ENCODE measurements at regions not wholly inside any gene's neighbourhood (a gene's known extent, or its start where the extent isn't known, plus 50 kb on each side); places are given as distances from the start of the nearest gene placed in this dataset.

GRCh38 chr21:16587681-16588375, 858.0 kb downstream of the USP25 start:
- DNase-seq (ENCODE audit: low read depth), result no peak

DNA sequence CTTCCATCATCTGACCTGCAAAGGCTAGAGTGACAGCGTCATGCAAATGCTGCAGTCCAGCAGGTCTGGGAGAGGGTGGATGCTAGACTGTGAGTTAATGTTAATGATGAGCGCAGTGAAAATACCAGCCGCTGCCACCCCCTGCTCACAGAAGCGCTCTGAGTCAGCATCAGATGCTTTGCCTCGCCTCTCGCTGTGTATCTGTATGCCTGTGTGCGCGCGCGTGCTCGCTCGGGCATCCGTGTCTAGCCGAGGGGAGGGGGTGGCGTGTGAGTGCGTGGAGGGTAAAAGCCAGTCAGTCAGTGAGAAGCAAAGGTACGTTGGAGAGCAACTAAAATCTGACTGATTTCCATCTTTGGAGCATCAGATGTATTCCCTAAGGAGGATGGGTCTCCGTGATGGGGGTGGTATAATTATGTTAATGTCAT, 858.7 kb downstream of the USP25 start:
- DNase-seq (ENCODE audit: low read depth), result no peak

DNA sequence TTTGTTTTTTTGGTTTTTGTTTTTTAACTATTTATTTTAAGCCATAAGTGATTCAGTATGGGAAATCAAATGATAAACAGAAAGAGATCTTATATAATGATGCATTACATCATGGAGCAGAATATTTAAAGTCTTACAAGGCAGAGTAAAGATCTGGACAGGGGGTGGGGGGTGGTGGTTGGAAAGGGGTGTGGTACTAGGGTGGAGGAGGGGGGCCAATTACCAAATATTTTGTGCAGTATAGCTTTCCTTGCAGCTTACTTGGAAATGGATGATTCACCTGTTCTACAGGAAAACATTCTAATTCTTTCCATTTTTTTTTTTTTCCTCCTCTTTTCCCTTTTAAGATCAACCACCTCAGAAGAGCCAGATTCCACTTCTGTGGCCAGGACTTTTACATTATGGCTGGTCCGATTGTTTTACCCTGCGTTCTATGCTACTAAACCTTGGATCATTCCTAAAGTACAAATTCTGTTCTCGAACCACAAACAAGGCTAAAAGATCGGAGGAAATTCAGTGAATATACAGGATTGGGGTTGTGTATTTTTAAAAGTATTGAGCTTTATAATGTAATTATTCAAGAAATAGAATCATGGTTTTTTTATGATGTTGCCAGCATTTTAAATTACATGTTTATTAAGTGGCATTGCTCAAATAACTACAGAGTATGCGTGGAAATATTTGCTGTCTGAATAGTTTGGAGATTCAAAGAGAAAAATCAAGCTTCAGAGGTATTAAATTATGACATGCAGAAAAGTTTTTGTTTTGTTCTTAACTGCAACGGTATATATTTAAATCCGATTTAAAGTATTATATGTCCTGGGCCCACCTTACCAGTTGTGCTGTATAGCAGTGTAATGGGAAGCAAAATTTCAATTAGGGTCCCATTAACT, 859.5 kb downstream of the USP25 start:
- DNase-seq (ENCODE audit: low read depth), result no peak

GRCh38 chr21:16590186-16590585, 860.4 kb downstream of the USP25 start:
- DNase-seq (ENCODE audit: low read depth), result no peak

GRCh38 chr21:16590641-16591292, 861.0 kb downstream of the USP25 start:
- no peak for DNase-seq (ENCODE audit: low read depth)

DNA sequence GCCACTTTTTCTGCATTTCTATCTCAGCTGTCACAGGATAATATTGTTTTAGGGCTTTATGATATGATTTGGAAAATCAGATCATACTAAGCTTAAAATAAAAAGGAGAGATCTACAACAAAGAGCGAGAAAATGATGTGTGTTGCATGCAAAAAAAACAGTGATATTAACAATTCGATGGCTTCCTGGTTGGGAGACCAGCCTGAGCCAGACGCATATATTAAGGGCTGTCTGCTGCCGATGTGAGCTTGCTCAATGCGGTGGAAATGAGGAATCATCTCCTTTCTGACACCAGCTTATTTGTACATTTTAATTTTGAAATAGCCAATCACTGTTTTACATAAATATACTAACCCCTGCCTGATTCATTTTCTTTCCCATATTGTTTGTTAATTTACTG, 862.6 kb downstream of the USP25 start:
- no peak for DNase-seq (ENCODE audit: low read depth)

GRCh38 chr21:16594191-16594590, 864.4 kb downstream of the USP25 start:
- no peak for DNase-seq (ENCODE audit: low read depth)

DNA sequence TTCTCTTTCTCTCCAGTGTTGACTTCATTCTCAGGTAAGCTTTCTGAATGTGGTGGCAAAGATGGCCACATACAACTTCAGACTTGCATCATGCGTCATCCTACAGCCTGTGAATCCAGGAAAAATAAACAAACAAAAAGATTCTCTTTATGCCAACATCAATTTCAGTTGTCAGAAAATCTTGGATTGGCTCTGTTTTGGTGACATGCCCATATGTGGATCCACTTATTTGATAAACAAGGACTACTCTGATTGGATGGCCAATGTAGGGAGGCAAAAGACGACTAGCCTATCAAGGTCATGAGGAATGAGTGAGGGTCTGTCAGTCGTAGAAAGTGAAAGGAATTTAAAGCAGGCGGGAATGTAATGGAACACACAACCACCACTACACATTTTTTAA, 866.6 kb downstream of the USP25 start:
- no peak for DNase-seq (ENCODE audit: low read depth)

- DNase-seq (ENCODE audit: low read depth), result no peak
These were observed 868.0 kb downstream of the USP25 start for GRCh38 chr21:16597753-16598152.

GRCh38 chr21:16605597-16605996, 875.8 kb downstream of the USP25 start:
- no peak for DNase-seq (ENCODE audit: low read depth)

- no peak for DNase-seq (ENCODE audit: low read depth)
These were observed 876.5 kb downstream of the USP25 start for GRCh38 chr21:16606271-16606670.

DNA sequence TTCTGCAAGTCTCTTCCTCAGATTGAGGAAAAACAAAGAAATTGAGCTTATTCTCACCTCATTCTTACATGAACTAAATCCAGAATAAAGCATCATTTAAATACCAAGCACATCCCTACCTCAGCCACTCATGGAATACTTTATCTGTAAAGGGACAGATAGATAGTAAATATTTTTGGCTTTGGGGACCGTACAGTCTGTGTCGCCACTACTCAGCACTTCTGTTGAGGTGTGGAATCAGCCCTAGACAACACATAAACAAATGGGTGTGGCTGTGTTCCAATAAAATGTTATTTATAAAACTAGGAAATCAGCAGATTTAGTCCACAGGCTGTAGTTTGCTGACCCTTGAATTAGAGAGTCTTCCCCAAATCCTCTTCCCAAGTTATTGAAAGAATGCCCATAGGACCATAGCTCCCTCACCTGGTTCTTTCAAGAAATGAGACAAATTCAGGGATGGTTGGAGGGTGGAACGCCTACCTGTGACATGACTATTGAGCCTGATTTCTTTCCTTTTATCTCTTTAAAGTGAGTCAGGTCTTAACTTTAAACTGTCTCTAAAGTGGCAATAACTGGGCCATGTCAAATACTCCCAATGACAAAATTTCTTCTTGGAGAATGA, 878.5 kb downstream of the USP25 start:
- no peak for DNase-seq (ENCODE audit: low read depth)

- DNase-seq (ENCODE audit: low read depth), result no peak
These were observed 889.5 kb downstream of the USP25 start for GRCh38 chr21:16619281-16619680.

- DNase-seq (ENCODE audit: low read depth), result no peak
These were observed 891.1 kb downstream of the USP25 start for GRCh38 chr21:16620786-16621320.

DNA sequence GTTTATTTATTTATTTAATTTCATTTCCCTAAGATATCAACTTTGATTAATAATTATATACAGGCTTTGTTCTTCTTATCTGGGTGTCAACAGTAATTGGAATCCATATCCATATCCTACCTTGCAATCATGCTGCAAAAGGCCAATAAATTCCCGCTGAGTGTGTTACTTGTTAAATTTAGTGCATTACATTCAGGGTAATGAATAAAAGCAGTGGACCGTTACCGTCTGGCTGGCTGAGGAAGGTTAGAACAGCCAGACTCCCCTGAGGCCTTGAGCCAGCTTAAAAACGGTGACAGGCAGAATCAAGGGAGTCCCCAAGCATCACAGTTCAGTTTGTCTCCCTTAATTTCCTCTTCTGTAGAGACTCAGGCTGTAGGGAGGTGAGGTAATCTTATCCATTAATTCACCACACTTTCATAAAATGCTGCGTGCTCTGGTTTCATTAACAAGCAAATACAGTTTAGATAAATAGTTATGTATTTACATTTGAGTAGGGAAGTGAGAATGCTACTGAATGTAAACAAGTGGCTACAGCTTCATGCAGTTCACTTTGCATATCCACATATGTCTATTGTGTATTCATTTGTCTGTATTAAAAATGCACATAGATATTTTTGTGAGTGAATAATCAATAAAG, 888.2 kb upstream of the CXADR start:
- no peak for DNase-seq (ENCODE audit: low read depth)

- no peak for DNase-seq (ENCODE audit: low read depth)
These were observed 887.4 kb upstream of the CXADR start for GRCh38 chr21:16625491-16625890.

DNA sequence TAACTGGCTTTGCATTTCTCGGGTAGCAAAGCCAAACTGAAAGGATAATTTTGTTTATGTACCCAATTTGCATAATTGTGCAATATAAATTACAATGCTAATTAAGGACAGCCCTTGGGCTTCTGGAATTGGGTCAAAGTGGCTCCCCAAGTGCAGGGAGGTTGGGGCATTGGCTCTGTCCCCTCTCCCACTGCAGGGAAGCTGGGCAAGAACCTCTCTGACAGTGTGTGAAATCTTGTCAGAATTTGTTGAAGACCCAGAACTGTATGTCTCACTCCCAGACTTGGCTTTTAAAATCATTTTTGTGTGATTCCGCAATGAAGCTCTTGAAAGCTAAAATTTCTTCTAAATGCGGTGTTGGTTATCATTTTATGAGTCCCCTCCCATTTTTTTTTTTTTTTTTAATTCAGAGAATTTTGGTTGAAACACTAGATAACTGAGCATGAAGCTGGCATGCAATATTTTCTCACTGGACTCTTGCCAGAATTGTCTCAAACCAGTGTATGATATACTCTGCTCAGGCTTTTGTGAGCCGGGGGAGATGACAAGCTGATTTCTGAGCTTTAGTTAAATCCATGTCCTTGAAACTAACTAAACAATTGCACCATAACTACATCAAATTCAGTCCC, 878.9 kb upstream of the CXADR start:
- DNase-seq (ENCODE audit: low read depth), result no peak

GRCh38 chr21:16634515-16634914, 878.3 kb upstream of the CXADR start:
- no peak for DNase-seq (ENCODE audit: low read depth)

- no peak for DNase-seq (ENCODE audit: low read depth)
These were observed 872.4 kb upstream of the CXADR start for GRCh38 chr21:16640297-16641027.

DNA sequence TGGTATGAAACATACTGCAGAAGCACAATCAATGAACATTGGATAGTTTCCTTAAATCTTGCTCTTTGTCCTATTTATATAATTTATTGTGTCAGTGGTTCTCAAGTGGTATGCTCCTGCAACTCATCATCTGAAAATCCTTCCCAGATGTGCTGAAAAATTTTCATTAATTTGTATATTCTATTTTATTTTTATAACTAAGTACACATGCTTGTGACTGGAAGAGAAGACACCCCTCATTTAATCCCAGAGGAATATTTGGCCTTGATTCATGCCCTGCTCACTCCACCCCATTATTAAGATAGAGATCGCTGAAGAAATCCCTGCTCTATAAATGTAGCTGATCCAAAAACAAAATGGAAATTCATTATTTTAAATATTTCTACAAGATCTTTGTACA, 870.5 kb upstream of the CXADR start:
- DNase-seq (ENCODE audit: low read depth), result no peak

GRCh38 chr21:16644685-16645084, 868.2 kb upstream of the CXADR start:
- no peak for DNase-seq (ENCODE audit: low read depth)

Measured in activated T-cell treated with anti-CD3 and anti-CD28 coated beads for 24 hours (primary cell).